CD4-positive, alpha-beta T cell (primary cell): ENCODE measurements at regions not wholly inside any gene's neighbourhood (a gene's known extent, or its start where the extent isn't known, plus 50 kb on each side); places are given as distances from the start of the nearest gene placed in this dataset.

Experiments
- ATAC-seq: fragments of 200-7000 bp; cut with Tn5 transposase; one replicate; pipeline ENCODE4 v1.10.0; 2022; ENCODE audit warnings: mild to moderate bottlenecking; ENCODE audit not compliant: poor library complexity
- CTCF ChIA-PET: fragments of 350-600 bp; sonication (Branson Sonifier 250); formaldehyde crosslinking; loops from one replicate; lab custom pipeline; 2021; ENCODE audit warnings: antibody characterized with exemption, inconsistent platforms; lab: Charles Lee
- POLR2A ChIA-PET: fragments of 350-600 bp; sonication (Branson Sonifier 250); formaldehyde crosslinking; loops from one replicate; lab custom pipeline; 2021; ENCODE audit warnings: antibody characterized with exemption, inconsistent platforms; lab: Charles Lee
- DNase-seq, 14 experiments: peaks; one replicate each; pipeline ENCODE4 v3.0.0-alpha.2; 2013 to 2020; ENCODE audit warnings: mixed read lengths in 2 of 14
- H3K27ac ChIP-seq, 2 donors: one replicate each; pipeline versions ENCODE4 v1.5.1 to v1.7.0; 2013; ENCODE audit warnings: low read length in 2 of 2, low read depth in 1 of 2, mild to moderate bottlenecking in 1 of 2
- H3K27me3 ChIP-seq, 2 experiments: 1 replicate in 1 of 2; 2 replicates in 1 of 2; pipeline versions ENCODE4 v1.6.1 to v1.7.0; 2013; ENCODE audit warnings: low read length in 2 of 2, control low read depth in 1 of 2, mild to moderate bottlenecking in 1 of 2, moderate library complexity in 1 of 2; ENCODE audit not compliant: insufficient read depth in 2 of 2, control insufficient read depth in 1 of 2
- H3K36me3 ChIP-seq: one replicate; pipeline ENCODE4 v1.6.1; 2013; ENCODE audit warnings: low read length, control low read depth; ENCODE audit not compliant: insufficient read depth
- H3K4me1 ChIP-seq: one replicate; pipeline ENCODE4 v1.6.1; 2013; ENCODE audit warnings: low read length, control low read depth; ENCODE audit not compliant: insufficient read depth
- H3K4me3 ChIP-seq: one replicate; pipeline ENCODE4 v1.5.1; 2013; ENCODE audit warnings: mild to moderate bottlenecking, low read length, moderate library complexity
- H3K9me3 ChIP-seq, 2 experiments: 1 replicate in 1 of 2; 2 replicates in 1 of 2; pipeline versions ENCODE4 v1.6.1 to v1.7.0; 2013; ENCODE audit warnings: low read length in 2 of 2, mild to moderate bottlenecking in 2 of 2, control low read depth in 1 of 2, moderate library complexity in 1 of 2; ENCODE audit not compliant: control insufficient read depth in 1 of 2, insufficient read depth in 1 of 2
- H3K27ac Mint-ChIP-seq: one replicate; pipeline ENCODE4 v1.8.0; 2020; ENCODE audit warnings: mixed read lengths
- H3K27me3 Mint-ChIP-seq: one replicate; pipeline ENCODE4 v1.8.0; 2021; ENCODE audit warnings: mixed read lengths
- H3K36me3 Mint-ChIP-seq: one replicate; pipeline ENCODE4 v1.8.0; 2021; ENCODE audit warnings: low read depth, mixed read lengths
- H3K4me1 Mint-ChIP-seq: one replicate; pipeline ENCODE4 v1.8.0; 2021; ENCODE audit warnings: low read depth, mixed read lengths
- H3K4me3 Mint-ChIP-seq: one replicate; pipeline ENCODE4 v1.8.0; 2020; ENCODE audit warnings: mild to moderate bottlenecking, mixed read lengths
- H3K9me3 Mint-ChIP-seq: one replicate; pipeline ENCODE4 v1.8.0; 2020; ENCODE audit warnings: mixed read lengths
- CTCF ChIP-seq: fragments of 200-600 bp; IDR thresholded peaks from one replicate; pipeline ENCODE4 v1.8.0; 2022; ENCODE audit warnings: antibody characterized with exemption, mild to moderate bottlenecking
- intact Hi-C, 2 experiments: fragments of 100-400 bp; cut with DNase I in 1 of 2; cut with micrococcal nuclease in 1 of 2; formaldehyde crosslinking; loops; one replicate each; pipeline versions ENCODE4 v1.15.1 to v1.9.0; 2023 to 2025; cut with DNase I, micrococcal nuclease

DNA sequence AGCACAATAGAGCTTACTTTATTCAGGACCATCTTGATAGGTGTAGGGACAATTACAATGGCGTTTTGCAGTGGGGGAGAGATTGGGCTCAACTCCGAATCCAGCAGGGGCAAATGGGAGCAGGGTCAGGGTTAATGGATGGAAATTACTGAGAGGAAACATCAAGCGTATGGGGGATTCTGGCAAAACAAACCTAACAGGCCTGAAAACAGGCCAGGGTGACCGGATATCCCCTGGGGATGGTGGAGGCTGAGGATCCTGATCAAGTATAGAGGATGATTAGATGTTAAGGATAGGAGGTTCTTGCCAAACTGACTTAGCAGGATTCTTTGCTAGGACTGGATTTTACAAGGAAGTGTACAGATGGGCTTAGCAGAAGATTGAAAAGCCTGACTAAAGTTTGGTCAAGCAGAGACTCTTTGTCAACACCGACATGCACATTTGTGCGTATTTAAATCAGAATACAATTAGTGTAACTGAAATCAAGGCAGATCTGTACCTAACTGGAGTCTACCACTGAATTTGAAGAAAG is 54.5 kb upstream of the GPR45 start:
- no peaks in the 10 kb centered on the region for H3K36me3 ChIP-seq
- H3K9me3 ChIP-seq: peaks cover 0 to 7% of the 10 kb centered on the region in 2 experiments
- TF ChIP-seq CTCF: no peak
- no peak overlapping the region for H3K27ac ChIP-seq
- no peaks in the 10 kb centered on the region for H3K27me3 ChIP-seq
- no peak for ATAC-seq
- Mint-ChIP-seq H3K27me3 (peaks cover 30% of the 10 kb centered on the region), H3K4me1 (no peaks in the 10 kb centered on the region), H3K9me3 (peaks cover 3% of the 10 kb centered on the region), H3K4me3 (no peak overlapping the region), H3K36me3 (no peaks in the 10 kb centered on the region), H3K27ac (no peak overlapping the region)
- POLR2A ChIA-PET: no interaction called here
- CTCF ChIA-PET: no interaction called here
- intact Hi-C loops: no loop called here
- no peaks in the 10 kb centered on the region for H3K4me1 ChIP-seq
- DNase-seq: no peak
- H3K4me3 ChIP-seq: no peak overlapping the region

DNA sequence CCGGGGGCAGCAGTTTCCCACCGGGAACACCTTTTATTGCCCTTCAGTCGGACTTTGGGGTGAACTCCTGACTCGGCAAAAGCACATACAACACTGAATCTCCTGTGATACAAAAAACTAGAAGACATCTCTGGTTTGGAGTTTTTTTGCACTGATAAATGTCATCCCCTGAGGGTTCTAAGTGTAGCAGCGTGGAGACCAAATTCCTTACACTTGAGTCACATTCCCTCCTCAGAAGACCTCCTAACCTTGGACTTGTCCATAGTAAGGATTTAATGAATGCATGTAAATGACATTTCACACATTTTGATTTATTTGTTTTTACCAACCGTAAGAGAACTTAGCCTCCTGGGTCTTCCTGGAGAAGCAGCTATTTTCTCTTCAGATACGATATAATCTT is 54.0 kb upstream of the GPR45 start:
- no peaks in the 10 kb centered on the region for H3K27me3 ChIP-seq
- POLR2A ChIA-PET: no interaction called here
- no peak overlapping the region for H3K27ac Mint-ChIP-seq
- peaks cover 0 to 7% of the 10 kb centered on the region in 2 experiments for H3K9me3 ChIP-seq
- H3K36me3 ChIP-seq: no peaks in the 10 kb centered on the region
- H3K36me3 Mint-ChIP-seq: no peaks in the 10 kb centered on the region
- H3K4me3 ChIP-seq: no peak overlapping the region
- H3K4me1 Mint-ChIP-seq: no peaks in the 10 kb centered on the region
- DNase-seq (no peak), ATAC-seq (no peak)
- intact Hi-C loops: no loop called here
- CTCF ChIA-PET: no interaction called here
- H3K27me3 Mint-ChIP-seq: peaks cover 28% of the 10 kb centered on the region
- peaks cover 3% of the 10 kb centered on the region for H3K9me3 Mint-ChIP-seq
- no peaks in the 10 kb centered on the region for H3K4me1 ChIP-seq
- no peak overlapping the region for H3K27ac ChIP-seq
- no peak overlapping the region for H3K4me3 Mint-ChIP-seq
- TF ChIP-seq CTCF: no peak

DNA sequence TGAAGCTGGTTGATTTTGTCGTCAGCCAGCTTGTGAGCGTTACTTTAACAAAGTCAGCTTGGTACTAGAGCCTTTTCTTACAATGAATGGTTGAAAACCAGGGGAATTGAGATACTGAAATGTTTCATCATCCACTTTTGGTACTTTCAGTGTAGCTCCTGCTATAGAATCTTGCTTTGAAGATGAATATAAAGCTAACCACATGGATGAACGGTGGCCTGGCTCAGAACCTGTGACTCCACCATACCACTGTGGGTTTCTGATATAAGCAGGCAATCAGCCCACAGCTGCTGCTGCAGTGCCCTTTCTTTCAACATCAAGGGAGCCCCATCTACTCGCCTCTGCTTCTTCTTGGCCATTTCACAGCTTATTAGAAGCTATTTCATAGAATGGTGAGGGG is 53.2 kb upstream of the GPR45 start:
- intact Hi-C loops: no loop called here
- H3K9me3 ChIP-seq: peaks cover 0 to 7% of the 10 kb centered on the region in 2 experiments
- ATAC-seq (no peak), DNase-seq (no peak)
- H3K36me3 Mint-ChIP-seq: no peaks in the 10 kb centered on the region
- H3K27ac Mint-ChIP-seq: no peak overlapping the region
- H3K27me3 Mint-ChIP-seq: peaks cover 32% of the 10 kb centered on the region
- no peaks in the 10 kb centered on the region for H3K4me1 Mint-ChIP-seq
- no peak overlapping the region for H3K4me3 Mint-ChIP-seq
- no peak overlapping the region for H3K27ac ChIP-seq
- TF ChIP-seq CTCF: no peak
- H3K4me3 ChIP-seq: no peak overlapping the region
- H3K9me3 Mint-ChIP-seq: peaks cover 3% of the 10 kb centered on the region
- no peaks in the 10 kb centered on the region for H3K4me1 ChIP-seq
- no peaks in the 10 kb centered on the region for H3K36me3 ChIP-seq
- ChIA-PET CTCF (no interaction called here), POLR2A (no interaction called here)
- H3K27me3 ChIP-seq: no peaks in the 10 kb centered on the region
